ENCODE measurements at regions not wholly inside any gene's neighbourhood (a gene's known extent, or its start where the extent isn't known, plus 50 kb on each side); places are given as distances from the start of the nearest gene placed in this dataset.
A peak's percentile ranks its signal among the peaks of the same experiment; 100 is the strongest.
"Not testable (repeated sequence)": the region's sequence is repeated elsewhere in the genome, so short reads cannot be mapped to it uniquely, and the experiment has no call there.

- Histone ChIP-seq H3K36me3 (ENCODE audit: control insufficient read depth, insufficient read depth, low read length) (peaks cover 3% of the 10 kb centered on the region), H3K4me3 (ENCODE audit: insufficient read depth, low read depth, low read length, poor library complexity, severe bottlenecking) (no peak overlapping the region), H3K9me3 (ENCODE audit: control insufficient read depth, low read length) (no peaks in the 10 kb centered on the region), H3K27ac (ENCODE audit: insufficient read depth, low read length, poor library complexity, severe bottlenecking) (no peak overlapping the region), H3K4me1 (ENCODE audit: control insufficient read depth, insufficient read depth, low read length, poor library complexity, severe bottlenecking) (no peaks in the 10 kb centered on the region), H3K27me3 (replicated peaks; ENCODE audit: control insufficient read depth, insufficient read depth, low read length, poor library complexity, severe bottlenecking) (no peaks in the 10 kb centered on the region)
- DNase-seq: no peak
Observed at GRCh38 chr2:241958818-241959545, 89.5 kb downstream of the RTP5 start.

DNA sequence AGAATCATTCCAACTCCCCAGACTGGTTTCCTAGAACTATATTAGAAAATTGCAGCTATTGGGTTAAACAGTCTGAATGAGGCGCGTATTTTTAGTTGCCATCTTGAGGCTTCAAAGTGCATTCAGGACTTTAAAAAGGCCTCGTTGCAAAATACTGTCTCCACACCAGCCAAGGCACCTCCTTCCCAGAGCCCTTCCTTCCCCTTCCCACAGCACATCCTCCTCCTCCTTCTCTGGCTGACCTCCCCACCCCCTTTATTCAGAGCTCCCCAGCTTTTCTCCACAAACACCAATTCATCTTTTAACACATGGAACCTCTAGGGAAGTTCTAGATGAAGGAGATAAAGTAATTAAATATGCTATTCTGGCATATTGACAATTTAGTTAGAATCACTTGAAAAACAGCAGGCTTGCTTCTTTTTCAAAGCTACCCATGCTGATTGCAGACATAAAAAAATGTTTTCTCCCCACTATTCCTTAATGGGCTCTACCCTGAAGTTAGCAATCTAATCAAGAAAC, 90.3 kb downstream of the RTP5 start:
- no peak overlapping the region for H3K27ac ChIP-seq (ENCODE audit: insufficient read depth, low read length, poor library complexity, severe bottlenecking)
- no peaks in the 10 kb centered on the region for H3K9me3 ChIP-seq (ENCODE audit: control insufficient read depth, low read length)
- H3K4me3 ChIP-seq (ENCODE audit: insufficient read depth, low read depth, low read length, poor library complexity, severe bottlenecking): no peak overlapping the region
- no peak for DNase-seq
- peaks cover 3% of the 10 kb centered on the region for H3K36me3 ChIP-seq (ENCODE audit: control insufficient read depth, insufficient read depth, low read length)
- H3K27me3 ChIP-seq (replicated peaks; ENCODE audit: control insufficient read depth, insufficient read depth, low read length, poor library complexity, severe bottlenecking): no peaks in the 10 kb centered on the region
- H3K4me1 ChIP-seq (ENCODE audit: control insufficient read depth, insufficient read depth, low read length, poor library complexity, severe bottlenecking): no peaks in the 10 kb centered on the region

DNA sequence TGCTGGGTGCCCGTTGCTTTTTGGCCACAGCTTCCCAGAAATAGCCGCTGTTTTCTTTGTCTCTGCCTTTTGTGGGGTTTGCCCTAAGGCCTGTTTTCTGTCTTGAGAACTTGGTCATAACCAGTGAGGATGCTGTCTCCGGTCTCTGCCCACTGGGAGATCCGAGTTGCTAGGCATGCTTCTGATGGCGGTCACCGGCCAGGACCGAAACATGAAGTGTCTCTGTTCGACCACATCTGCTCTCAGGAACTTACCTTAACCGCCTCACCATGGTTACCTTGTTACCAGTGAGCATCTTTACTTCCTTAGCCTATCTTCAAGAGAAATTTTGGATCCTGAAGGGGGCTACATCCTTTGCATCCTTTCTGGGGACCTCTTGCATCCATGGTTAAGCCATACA, 91.9 kb downstream of the RTP5 start:
- Histone ChIP-seq H3K27me3 (replicated peaks; ENCODE audit: control insufficient read depth, insufficient read depth, low read length, poor library complexity, severe bottlenecking) (no peaks in the 10 kb centered on the region), H3K27ac (ENCODE audit: insufficient read depth, low read length, poor library complexity, severe bottlenecking) (no peak overlapping the region), H3K36me3 (ENCODE audit: control insufficient read depth, insufficient read depth, low read length) (peaks cover 3% of the 10 kb centered on the region)

DNA sequence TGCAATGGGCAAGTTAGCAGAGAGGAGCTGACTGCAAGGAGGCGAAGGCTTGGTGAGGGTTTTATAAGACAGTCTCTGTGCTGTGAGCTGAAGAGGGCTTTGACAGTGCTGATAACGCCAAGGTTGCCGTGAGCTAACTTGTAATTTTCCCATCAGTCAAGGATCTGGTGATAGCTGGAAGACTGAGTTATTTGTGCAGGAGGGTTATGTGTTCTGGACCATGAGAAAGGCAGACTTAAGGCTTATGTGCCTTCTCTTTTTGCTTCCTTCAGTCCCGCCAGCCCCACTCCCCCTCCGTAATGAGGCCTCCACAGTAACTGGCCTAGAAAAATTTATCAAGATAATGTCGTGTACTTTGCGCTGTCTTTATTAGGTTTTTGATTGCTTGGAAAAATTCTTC, 94.6 kb downstream of the RTP5 start:
- H3K9me3 ChIP-seq (ENCODE audit: control insufficient read depth, low read length): no peaks in the 10 kb centered on the region
- H3K36me3 ChIP-seq (ENCODE audit: control insufficient read depth, insufficient read depth, low read length): peaks cover 2% of the 10 kb centered on the region
- H3K27me3 ChIP-seq (replicated peaks; ENCODE audit: control insufficient read depth, insufficient read depth, low read length, poor library complexity, severe bottlenecking): no peaks in the 10 kb centered on the region
- no peak for DNase-seq
- no peak overlapping the region for H3K27ac ChIP-seq (ENCODE audit: insufficient read depth, low read length, poor library complexity, severe bottlenecking)
- peaks cover 5% of the 10 kb centered on the region for H3K4me1 ChIP-seq (ENCODE audit: control insufficient read depth, insufficient read depth, low read length, poor library complexity, severe bottlenecking)
- no peak overlapping the region for H3K4me3 ChIP-seq (ENCODE audit: insufficient read depth, low read depth, low read length, poor library complexity, severe bottlenecking)

More for the DNA sequence above, 91.9 kb downstream of the RTP5 start:
- no peak overlapping the region for H3K4me3 ChIP-seq (ENCODE audit: insufficient read depth, low read depth, low read length, poor library complexity, severe bottlenecking)
- H3K9me3 ChIP-seq (ENCODE audit: control insufficient read depth, low read length): no peaks in the 10 kb centered on the region
- no peak for DNase-seq
- peaks cover 5% of the 10 kb centered on the region for H3K4me1 ChIP-seq (ENCODE audit: control insufficient read depth, insufficient read depth, low read length, poor library complexity, severe bottlenecking)

- no peak overlapping the region for H3K4me3 ChIP-seq (ENCODE audit: insufficient read depth, low read depth, low read length, poor library complexity, severe bottlenecking)
- H3K27me3 ChIP-seq (replicated peaks; ENCODE audit: control insufficient read depth, insufficient read depth, low read length, poor library complexity, severe bottlenecking): no peaks in the 10 kb centered on the region
Observed at GRCh38 chr2:241965931-241966412, 96.4 kb downstream of the RTP5 start.

DNA sequence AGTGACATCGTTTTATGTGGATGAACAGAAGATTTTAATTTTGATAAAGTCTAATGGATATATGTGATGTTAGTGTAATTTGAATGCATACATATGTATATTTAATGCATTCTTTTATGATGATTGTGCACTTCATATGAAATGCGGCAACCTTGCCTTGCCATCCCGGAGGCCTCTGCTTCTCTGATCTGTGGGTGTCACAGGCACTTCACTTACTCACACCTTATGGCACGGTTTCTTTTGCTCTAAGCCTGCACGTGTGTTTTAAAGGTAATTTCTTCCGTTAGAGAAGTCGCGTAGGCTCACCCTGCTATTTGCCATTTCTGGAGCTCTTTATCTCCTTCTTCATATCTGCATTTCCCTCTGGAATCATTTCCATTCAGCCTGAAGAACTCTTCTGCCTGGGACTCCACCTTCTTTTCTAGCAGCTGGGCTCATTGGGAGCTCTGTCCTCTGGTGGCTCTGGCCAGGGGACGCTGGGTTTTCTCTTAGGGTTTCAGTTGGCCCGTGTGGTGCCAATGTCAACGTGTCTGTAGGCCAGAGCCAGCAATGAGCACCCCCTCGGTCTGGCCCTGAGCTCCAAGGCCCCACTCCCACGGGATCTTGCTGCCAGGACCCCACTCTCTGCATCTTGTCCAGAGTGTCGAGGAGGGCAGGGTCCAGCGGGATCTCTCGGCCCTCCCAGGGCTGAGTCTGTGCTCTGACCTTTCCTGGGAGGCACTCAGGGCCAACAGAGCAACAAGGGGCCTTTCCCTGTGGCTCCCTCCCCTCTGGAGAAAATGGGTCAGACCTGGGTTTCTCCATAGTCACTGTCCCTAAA, 97.3 kb downstream of the RTP5 start:
- no peaks in the 10 kb centered on the region for H3K27me3 ChIP-seq (replicated peaks; ENCODE audit: control insufficient read depth, insufficient read depth, low read length, poor library complexity, severe bottlenecking)
- no peak overlapping the region for H3K27ac ChIP-seq (ENCODE audit: insufficient read depth, low read length, poor library complexity, severe bottlenecking)
- DNase-seq: no peak
- no peaks in the 10 kb centered on the region for H3K36me3 ChIP-seq (ENCODE audit: control insufficient read depth, insufficient read depth, low read length)
- no peaks in the 10 kb centered on the region for H3K9me3 ChIP-seq (ENCODE audit: control insufficient read depth, low read length)
- H3K4me3 ChIP-seq (ENCODE audit: insufficient read depth, low read depth, low read length, poor library complexity, severe bottlenecking): no peak overlapping the region
- H3K4me1 ChIP-seq (ENCODE audit: control insufficient read depth, insufficient read depth, low read length, poor library complexity, severe bottlenecking): peaks cover 5% of the 10 kb centered on the region

More at GRCh38 chr2:241965931-241966412, 96.4 kb downstream of the RTP5 start:
- peak in 1 of 3 donors; percentile 25 for DNase-seq
- no peak overlapping the region for H3K27ac ChIP-seq (ENCODE audit: insufficient read depth, low read length, poor library complexity, severe bottlenecking)
- peaks cover 5% of the 10 kb centered on the region for H3K4me1 ChIP-seq (ENCODE audit: control insufficient read depth, insufficient read depth, low read length, poor library complexity, severe bottlenecking)
- H3K36me3 ChIP-seq (ENCODE audit: control insufficient read depth, insufficient read depth, low read length): no peaks in the 10 kb centered on the region
- H3K9me3 ChIP-seq (ENCODE audit: control insufficient read depth, low read length): no peaks in the 10 kb centered on the region

GRCh38 chr2:241967467-241968144, 98.1 kb downstream of the RTP5 start:
- DNase-seq: no peak
- H3K36me3 ChIP-seq (ENCODE audit: control insufficient read depth, insufficient read depth, low read length): peaks cover 3% of the 10 kb centered on the region
- H3K27me3 ChIP-seq (replicated peaks; ENCODE audit: control insufficient read depth, insufficient read depth, low read length, poor library complexity, severe bottlenecking): no peaks in the 10 kb centered on the region
- H3K9me3 ChIP-seq (ENCODE audit: control insufficient read depth, low read length): no peaks in the 10 kb centered on the region
- H3K4me3 ChIP-seq (ENCODE audit: insufficient read depth, low read depth, low read length, poor library complexity, severe bottlenecking): no peak overlapping the region
- H3K4me1 ChIP-seq (ENCODE audit: control insufficient read depth, insufficient read depth, low read length, poor library complexity, severe bottlenecking): peaks cover 5% of the 10 kb centered on the region
- H3K27ac ChIP-seq (ENCODE audit: insufficient read depth, low read length, poor library complexity, severe bottlenecking): no peak overlapping the region

- Histone ChIP-seq H3K4me3 (ENCODE audit: insufficient read depth, low read depth, low read length, poor library complexity, severe bottlenecking) (no peak overlapping the region), H3K9me3 (ENCODE audit: control insufficient read depth, low read length) (no peaks in the 10 kb centered on the region), H3K27ac (ENCODE audit: insufficient read depth, low read length, poor library complexity, severe bottlenecking) (no peak overlapping the region), H3K36me3 (ENCODE audit: control insufficient read depth, insufficient read depth, low read length) (peaks cover 3% of the 10 kb centered on the region), H3K27me3 (replicated peaks; ENCODE audit: control insufficient read depth, insufficient read depth, low read length, poor library complexity, severe bottlenecking) (no peaks in the 10 kb centered on the region), H3K4me1 (ENCODE audit: control insufficient read depth, insufficient read depth, low read length, poor library complexity, severe bottlenecking) (peaks cover 5% of the 10 kb centered on the region)
- DNase-seq: no peak
Observed at GRCh38 chr2:241968417-241968816, 98.9 kb downstream of the RTP5 start.

DNA sequence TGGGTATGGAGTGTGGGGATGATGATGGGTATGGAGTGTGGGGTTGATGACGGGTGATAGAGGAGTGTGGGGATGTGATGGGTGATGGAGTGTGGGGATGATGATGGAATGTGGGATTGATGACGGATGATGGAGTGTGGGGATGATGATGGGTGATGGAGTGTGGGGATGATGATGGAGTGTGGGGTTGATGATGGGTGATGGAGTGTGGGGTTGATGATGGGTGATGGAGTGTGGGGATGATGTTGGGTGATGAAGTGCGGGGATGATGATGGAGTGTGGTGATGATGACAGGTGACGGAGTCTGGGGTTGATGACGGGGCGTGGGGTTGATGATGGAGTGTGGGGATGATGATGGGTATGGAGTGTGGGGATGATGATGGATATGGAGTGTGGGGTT, 99.7 kb downstream of the RTP5 start:
- H3K4me1 ChIP-seq (ENCODE audit: control insufficient read depth, insufficient read depth, low read length, poor library complexity, severe bottlenecking); H3K4me3 ChIP-seq (ENCODE audit: insufficient read depth, low read depth, low read length, poor library complexity, severe bottlenecking); H3K27ac ChIP-seq (ENCODE audit: insufficient read depth, low read length, poor library complexity, severe bottlenecking); H3K27me3 ChIP-seq (replicated peaks; ENCODE audit: control insufficient read depth, insufficient read depth, low read length, poor library complexity, severe bottlenecking); DNase-seq; H3K9me3 ChIP-seq (ENCODE audit: control insufficient read depth, low read length); H3K36me3 ChIP-seq (ENCODE audit: control insufficient read depth, insufficient read depth, low read length): not testable (repeated sequence)

Measured in effector memory CD4-positive, alpha-beta T cell (primary cell).